Effector memory CD8-positive, alpha-beta T cell (primary cell): ENCODE measurements at regions not wholly inside any gene's neighbourhood (a gene's known extent, or its start where the extent isn't known, plus 50 kb on each side); places are given as distances from the start of the nearest gene placed in this dataset.

ENCODE experiments used
- ATAC-seq: fragments of 150-1000 bp; cut with Tn5 transposase; replicated peaks from 2 replicates; pipeline ENCODE4 v1.10.0; 2021; ENCODE audit warnings: mild to moderate bottlenecking, moderate library complexity
- DNase-seq, 3 experiments: peaks; one replicate each; pipeline ENCODE4 v3.0.0; 2021
- H3K27ac Mint-ChIP-seq, 2 donors: one replicate each; pipeline ENCODE4 v1.8.0; 2022; ENCODE audit warnings: mild to moderate bottlenecking in 2 of 2, mixed read lengths in 2 of 2, moderate library complexity in 2 of 2
- H3K27me3 Mint-ChIP-seq, 2 donors: one replicate each; pipeline ENCODE4 v1.8.0; 2022; ENCODE audit warnings: mixed read lengths in 2 of 2
- H3K36me3 Mint-ChIP-seq: one replicate; pipeline ENCODE4 v1.8.0; 2022; ENCODE audit warnings: mild to moderate bottlenecking, moderate library complexity, mixed read lengths; ENCODE audit not compliant: insufficient read depth
- H3K4me1 Mint-ChIP-seq, 2 donors: one replicate each; pipeline ENCODE4 v1.8.0; 2022; ENCODE audit warnings: low read depth in 2 of 2, mixed read lengths in 2 of 2
- H3K4me3 Mint-ChIP-seq, 2 donors: one replicate each; pipeline ENCODE4 v1.8.0; 2022; ENCODE audit warnings: mild to moderate bottlenecking in 2 of 2, mixed read lengths in 2 of 2, moderate library complexity in 2 of 2
- H3K9me3 Mint-ChIP-seq, 2 donors: one replicate each; pipeline ENCODE4 v1.8.0; 2022; ENCODE audit warnings: mixed read lengths in 2 of 2

DNA sequence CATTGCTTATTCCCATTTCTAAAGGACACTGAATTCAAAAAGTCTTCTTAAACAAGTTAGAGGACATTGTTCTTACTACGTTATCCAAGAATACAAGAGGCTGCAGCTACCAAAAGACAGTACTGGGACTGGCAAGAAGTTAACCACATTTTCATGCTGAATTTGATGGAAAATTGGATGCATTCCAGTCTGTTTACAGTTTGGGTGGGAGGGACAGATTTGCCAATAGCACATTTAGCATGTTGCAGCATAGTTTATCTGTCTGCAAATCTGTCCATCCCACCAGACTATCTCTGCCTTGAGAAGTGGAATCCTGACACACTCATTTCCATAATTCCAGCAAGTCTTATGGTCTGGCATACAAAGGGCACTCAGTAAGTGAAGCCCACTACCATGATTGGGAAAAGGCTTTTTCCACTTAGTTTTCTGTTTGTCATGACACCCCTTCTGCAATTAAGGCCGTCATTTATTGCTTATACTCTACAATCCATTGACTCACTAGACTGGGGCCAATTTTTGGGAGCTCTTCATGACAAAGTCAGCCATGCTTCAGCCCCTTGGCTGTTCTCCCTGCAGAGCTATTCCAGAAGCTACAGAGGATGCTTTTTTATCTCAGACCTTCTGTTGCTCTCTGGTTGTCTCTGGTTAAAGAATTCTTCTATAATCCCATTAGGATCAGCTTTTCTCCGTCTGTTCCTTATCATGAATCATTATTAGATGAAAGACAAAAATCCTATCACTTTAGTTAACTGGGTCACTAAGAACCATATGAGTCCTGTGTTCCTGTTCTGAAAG, 355.8 kb upstream of the PTBP2 start:
- DNase-seq = no peak
- Mint-ChIP-seq H3K4me1 (no peaks in the 10 kb centered on the region), H3K4me3 (no peak overlapping the region), H3K27me3 (no peaks in the 10 kb centered on the region), H3K9me3 (peaks cover 0 to 7% of the 10 kb centered on the region in 2 donors), H3K27ac (no peak overlapping the region), H3K36me3 (no peaks in the 10 kb centered on the region)
- ATAC-seq = no peak

DNA sequence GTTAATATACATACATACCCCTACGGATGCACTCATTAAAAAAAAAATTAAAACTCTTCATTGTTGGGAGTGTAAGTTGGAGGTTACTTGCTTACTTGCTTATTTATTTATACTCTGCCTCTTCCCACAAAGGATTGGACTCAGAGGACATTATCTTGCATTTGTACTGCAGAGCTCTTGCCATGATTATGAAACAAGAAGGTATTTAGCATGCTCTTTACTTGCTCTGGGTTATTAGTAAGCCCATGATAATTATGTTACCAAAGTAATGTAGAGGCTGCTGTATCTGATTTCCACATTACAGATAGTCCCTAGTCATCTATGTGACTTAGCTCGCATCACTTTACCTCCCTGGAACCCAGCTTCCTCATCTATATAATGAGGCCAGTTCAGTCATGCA, 355.1 kb upstream of the PTBP2 start:
- Mint-ChIP-seq H3K4me3 (no peak overlapping the region), H3K36me3 (no peaks in the 10 kb centered on the region), H3K27ac (no peak overlapping the region), H3K4me1 (no peaks in the 10 kb centered on the region), H3K27me3 (no peaks in the 10 kb centered on the region), H3K9me3 (peaks cover 0 to 4% of the 10 kb centered on the region in 2 donors)
- DNase-seq (no peak), ATAC-seq (no peak)

DNA sequence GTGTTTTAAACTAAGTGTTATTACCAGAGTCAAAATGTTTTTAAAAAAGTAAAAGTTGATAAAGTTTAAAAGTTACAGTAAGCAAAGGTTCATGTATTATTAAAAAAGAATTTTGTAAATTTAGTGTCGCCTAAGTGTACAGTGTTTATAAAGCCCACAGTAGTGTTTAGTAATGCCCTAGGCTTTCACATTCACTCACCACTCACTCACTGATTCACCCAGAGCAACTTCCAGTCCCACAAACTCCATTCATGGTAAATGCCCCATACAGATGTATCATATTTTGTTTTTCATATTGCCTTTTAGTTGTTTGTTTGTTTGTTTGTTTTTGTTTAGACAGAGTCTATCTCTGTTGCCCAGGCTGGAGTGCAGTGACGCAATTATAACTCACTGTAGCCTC, 353.8 kb upstream of the PTBP2 start:
- Mint-ChIP-seq H3K27me3 (no peaks in the 10 kb centered on the region), H3K36me3 (no peaks in the 10 kb centered on the region), H3K9me3 (peaks cover 0 to 2% of the 10 kb centered on the region in 2 donors), H3K27ac (no peak overlapping the region), H3K4me1 (no peaks in the 10 kb centered on the region), H3K4me3 (no peak overlapping the region)
- ATAC-seq (no peak), DNase-seq (no peak)

DNA sequence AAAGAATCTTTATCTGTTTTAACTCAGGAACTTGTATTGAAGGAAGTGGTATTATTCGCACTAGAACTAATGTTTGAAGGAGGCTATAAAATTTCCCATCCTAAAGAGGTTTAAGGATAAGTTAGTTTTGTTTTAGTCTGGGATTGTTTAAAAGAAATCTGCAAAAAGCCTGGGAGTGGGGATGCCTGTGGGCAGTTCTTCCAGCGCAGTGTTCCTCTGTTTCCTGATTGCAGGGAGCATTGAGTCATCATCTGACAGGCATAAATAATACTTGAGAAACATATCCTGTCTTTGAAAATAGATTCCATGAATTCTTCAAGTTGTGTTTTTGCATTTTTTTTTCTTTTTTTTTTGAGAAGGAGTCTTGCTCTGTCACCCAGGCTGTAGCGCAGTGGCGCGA, 350.8 kb upstream of the PTBP2 start:
- DNase-seq (no peak), ATAC-seq (no peak)
- H3K27me3 Mint-ChIP-seq = no peaks in the 10 kb centered on the region
- H3K4me3 Mint-ChIP-seq = no peak overlapping the region
- no peaks in the 10 kb centered on the region for H3K36me3 Mint-ChIP-seq
- H3K9me3 Mint-ChIP-seq = peaks cover 0 to 2% of the 10 kb centered on the region in 2 donors
- no peaks in the 10 kb centered on the region for H3K4me1 Mint-ChIP-seq
- no peak overlapping the region for H3K27ac Mint-ChIP-seq

DNA sequence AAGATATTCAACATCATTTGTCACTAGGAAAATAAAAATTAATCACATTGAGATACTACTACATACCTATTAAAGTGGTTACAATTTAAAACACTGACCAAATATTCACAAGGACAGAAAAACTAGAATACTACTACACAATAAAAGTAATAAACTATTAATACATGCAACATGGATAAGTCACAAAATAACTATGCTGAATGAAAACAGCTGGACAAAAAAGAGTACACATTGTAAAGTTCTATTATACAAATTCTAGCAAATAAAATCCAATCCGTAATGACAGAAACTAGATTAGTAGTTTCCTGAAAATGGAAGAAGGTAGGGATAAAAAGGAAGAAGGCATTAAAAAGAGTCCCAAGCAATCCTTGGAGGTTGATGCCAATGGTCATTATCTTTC, 348.7 kb upstream of the PTBP2 start:
- H3K4me3 Mint-ChIP-seq = no peak overlapping the region
- no peak for DNase-seq
- H3K27me3 Mint-ChIP-seq = no peaks in the 10 kb centered on the region
- no peak for ATAC-seq
- H3K27ac Mint-ChIP-seq = no peak overlapping the region
- no peaks in the 10 kb centered on the region for H3K4me1 Mint-ChIP-seq
- peaks cover 0 to 7% of the 10 kb centered on the region in 2 donors for H3K9me3 Mint-ChIP-seq
- no peaks in the 10 kb centered on the region for H3K36me3 Mint-ChIP-seq

DNA sequence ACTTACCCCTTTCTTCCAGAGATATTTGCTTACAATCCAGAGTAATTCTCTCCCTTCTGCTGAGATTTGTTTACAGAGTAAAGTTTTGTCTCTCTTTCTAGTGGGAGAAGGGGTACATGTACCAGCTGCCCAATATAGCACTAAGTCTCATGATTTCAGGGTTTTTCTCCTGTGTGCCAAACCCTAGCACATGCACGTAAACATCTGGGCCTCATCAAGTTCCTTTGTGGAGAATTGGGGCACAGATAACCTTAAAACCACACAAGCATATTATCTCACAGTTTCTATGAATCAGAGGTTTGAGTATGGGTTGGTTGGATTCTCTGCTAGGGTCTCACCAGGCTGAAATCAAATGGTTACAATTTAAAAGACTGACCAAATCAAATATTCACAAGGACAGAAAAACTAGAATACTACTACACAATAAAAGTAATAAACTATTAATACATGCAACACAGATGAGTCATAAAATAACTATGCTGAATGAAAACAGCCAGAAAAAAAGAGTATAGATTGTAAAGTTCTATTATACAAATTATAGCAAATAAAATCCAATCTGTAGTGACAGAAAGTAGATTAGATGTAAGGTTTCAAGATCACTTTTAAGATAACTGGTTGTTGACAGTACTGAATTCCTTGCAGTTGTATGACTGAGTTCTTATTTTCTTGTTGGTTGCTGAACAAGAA, 347.4 kb upstream of the PTBP2 start:
- no peaks in the 10 kb centered on the region for H3K36me3 Mint-ChIP-seq
- ATAC-seq (no peak), DNase-seq (no peak)
- H3K4me1 Mint-ChIP-seq = no peaks in the 10 kb centered on the region
- H3K27me3 Mint-ChIP-seq = no peaks in the 10 kb centered on the region
- no peak overlapping the region for H3K4me3 Mint-ChIP-seq
- peaks cover 0 to 7% of the 10 kb centered on the region in 2 donors for H3K9me3 Mint-ChIP-seq
- H3K27ac Mint-ChIP-seq = no peak overlapping the region

DNA sequence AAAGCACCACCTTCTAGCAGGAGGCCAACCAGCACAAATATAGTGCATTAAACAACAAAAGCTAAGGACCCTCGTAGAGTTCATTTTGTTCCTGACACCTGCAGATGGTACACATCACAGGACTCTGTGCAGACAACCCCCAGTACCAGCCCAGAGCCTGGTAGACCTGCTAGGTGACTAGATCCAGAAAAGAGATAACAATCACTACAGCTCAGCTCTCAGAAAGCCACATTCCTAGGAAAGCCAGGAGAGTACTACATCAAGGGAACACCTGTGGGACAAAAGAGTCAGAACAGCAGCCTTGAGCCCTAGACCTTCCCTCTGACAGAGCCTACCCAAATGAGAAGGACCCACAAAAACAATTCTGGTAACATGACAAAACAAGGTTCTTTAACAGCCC, 344.7 kb upstream of the PTBP2 start:
- H3K36me3 Mint-ChIP-seq = no peaks in the 10 kb centered on the region
- H3K27me3 Mint-ChIP-seq = no peaks in the 10 kb centered on the region
- ATAC-seq (no peak), DNase-seq (no peak)
- peaks cover 0 to 7% of the 10 kb centered on the region in 2 donors for H3K9me3 Mint-ChIP-seq
- no peaks in the 10 kb centered on the region for H3K4me1 Mint-ChIP-seq
- H3K4me3 Mint-ChIP-seq = no peak overlapping the region
- no peak overlapping the region for H3K27ac Mint-ChIP-seq

DNA sequence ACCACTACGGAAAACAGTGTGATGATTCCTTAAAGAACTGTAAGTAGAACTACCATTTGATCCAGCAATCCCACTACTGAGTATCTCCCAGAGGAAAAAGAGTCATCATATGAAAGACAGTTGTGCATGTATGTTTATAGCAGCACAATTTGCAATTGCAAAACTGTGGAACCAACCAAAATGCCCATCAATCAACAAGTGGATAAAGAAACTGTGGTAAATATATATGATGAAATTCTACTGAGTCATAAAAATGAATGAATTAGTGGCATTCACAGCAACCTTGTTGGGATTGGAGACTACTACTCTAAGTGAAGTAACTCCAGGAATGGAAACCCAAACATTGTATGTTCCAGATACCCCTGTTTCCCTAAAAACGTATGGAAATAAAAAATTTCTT, 337.0 kb upstream of the PTBP2 start:
- Mint-ChIP-seq H3K9me3 (peaks cover 0 to 6% of the 10 kb centered on the region in 2 donors), H3K4me1 (no peaks in the 10 kb centered on the region), H3K27ac (no peak overlapping the region), H3K4me3 (no peak overlapping the region), H3K27me3 (no peaks in the 10 kb centered on the region), H3K36me3 (no peaks in the 10 kb centered on the region)
- ATAC-seq (no peak), DNase-seq (no peak)

DNA sequence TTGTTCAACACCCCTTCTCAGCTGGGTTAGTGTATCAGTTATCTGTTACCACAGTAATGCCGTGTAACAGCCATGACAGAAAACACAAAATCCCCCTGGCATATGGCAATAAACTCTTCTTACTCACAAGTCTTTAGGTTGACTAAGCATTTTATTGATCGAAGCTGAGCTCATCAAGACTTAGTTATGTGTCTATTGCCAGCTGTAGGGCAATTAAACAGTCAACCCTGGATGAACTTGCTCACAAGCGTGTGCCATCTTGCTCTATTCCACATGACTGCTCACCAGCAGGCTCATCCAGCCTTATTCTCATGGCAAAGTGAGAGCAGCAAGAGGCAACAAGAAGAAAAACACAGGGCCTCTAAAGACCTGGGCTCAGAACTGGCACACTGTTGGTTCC, 333.8 kb upstream of the PTBP2 start:
- no peaks in the 10 kb centered on the region for H3K4me1 Mint-ChIP-seq
- DNase-seq (no peak), ATAC-seq (no peak)
- H3K4me3 Mint-ChIP-seq = no peak overlapping the region
- no peaks in the 10 kb centered on the region for H3K36me3 Mint-ChIP-seq
- peaks cover 0 to 6% of the 10 kb centered on the region in 2 donors for H3K9me3 Mint-ChIP-seq
- no peak overlapping the region for H3K27ac Mint-ChIP-seq
- H3K27me3 Mint-ChIP-seq = no peaks in the 10 kb centered on the region

DNA sequence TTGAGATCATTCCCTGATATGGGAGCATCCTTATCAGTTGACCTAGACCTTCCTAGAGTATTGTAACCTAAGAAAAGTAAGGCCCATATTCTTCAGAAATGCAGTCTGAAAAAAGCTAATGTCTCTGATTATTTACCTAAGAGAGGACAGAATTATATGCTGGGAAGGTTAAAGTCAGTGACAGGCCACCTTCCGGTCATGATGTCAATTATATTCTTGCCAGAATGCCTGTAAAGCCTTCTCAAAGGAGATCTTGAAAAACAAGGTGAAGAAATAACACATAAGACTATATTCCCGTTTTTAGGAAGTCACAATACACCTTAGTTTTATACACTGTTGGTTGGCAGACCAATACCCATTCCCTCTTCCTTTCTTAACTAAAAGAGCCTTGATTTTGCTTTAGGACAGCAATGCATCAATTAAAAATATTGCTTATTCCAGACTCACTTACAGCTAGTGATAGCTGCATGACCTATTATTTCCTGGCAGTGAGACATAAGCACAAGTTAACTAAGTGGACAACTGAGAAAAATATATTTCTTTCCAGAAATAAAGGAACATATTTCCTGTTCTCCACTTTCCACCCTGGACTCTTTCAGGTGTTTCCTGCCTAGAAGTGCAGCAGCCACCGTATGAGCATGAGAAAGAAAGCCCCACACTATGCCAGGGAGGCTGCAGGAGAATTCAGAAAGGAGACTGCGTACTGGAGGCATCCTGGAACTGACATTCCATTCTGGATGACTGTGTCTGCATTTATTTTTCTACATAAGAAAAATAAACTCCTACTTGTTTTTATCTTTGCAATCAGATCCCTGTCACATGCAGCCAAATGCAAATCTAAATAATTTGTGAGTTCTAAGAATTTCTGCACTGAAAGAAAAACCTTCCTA, 332.9 kb upstream of the PTBP2 start:
- no peak overlapping the region for H3K4me3 Mint-ChIP-seq
- H3K4me1 Mint-ChIP-seq = no peaks in the 10 kb centered on the region
- H3K36me3 Mint-ChIP-seq = no peaks in the 10 kb centered on the region
- DNase-seq (no peak), ATAC-seq (no peak)
- no peak overlapping the region for H3K27ac Mint-ChIP-seq
- no peaks in the 10 kb centered on the region for H3K9me3 Mint-ChIP-seq
- no peaks in the 10 kb centered on the region for H3K27me3 Mint-ChIP-seq

DNA sequence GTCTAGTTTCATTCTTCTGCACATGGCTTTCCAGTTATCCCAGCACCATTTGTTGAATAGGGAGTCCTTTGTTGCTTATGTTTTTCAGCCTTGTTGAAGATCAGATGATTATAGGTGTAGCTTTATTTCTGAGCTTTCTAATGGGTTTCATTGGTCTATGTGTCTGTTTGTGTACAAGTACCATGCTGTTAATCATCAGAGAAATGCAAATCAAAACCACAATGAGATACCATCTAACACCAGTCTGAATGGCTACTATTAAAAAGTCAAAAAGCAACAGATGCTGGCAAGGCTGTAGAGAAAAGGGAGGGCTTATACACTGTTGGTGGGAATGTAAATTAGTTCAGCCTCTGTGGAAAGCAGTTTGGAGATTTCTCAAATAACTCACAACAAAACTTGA, 321.5 kb upstream of the PTBP2 start:
- Mint-ChIP-seq H3K4me3 (no peak overlapping the region), H3K27ac (no peak overlapping the region), H3K36me3 (no peaks in the 10 kb centered on the region), H3K27me3 (no peaks in the 10 kb centered on the region), H3K9me3 (peaks cover 0 to 6% of the 10 kb centered on the region in 2 donors), H3K4me1 (no peaks in the 10 kb centered on the region)
- ATAC-seq (no peak), DNase-seq (no peak)

DNA sequence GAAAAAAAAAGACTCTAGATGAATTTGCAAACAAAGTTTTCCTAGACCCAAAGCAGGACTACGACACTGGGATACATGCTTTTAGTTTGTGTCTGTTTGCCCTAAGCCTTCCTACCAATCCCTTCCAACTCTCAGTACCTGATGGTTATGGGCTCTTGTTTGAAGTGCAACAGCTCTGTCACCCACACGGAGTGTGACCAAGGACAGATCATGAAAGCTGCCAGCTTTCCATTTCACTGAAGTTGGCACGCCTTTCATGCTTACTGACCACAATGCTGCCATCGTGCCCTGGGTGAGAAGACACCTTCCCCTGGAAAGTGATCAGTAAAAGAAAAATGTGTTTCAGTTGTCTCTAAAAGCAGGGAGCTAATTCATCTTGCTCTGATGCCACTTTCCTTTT, 312.5 kb upstream of the PTBP2 start:
- DNase-seq = no peak
- Mint-ChIP-seq H3K4me3 (no peak overlapping the region), H3K27me3 (no peaks in the 10 kb centered on the region), H3K36me3 (no peaks in the 10 kb centered on the region), H3K4me1 (no peaks in the 10 kb centered on the region), H3K9me3 (peaks cover 7 to 10% of the 10 kb centered on the region in 2 donors), H3K27ac (no peak overlapping the region)
- no peak for ATAC-seq

DNA sequence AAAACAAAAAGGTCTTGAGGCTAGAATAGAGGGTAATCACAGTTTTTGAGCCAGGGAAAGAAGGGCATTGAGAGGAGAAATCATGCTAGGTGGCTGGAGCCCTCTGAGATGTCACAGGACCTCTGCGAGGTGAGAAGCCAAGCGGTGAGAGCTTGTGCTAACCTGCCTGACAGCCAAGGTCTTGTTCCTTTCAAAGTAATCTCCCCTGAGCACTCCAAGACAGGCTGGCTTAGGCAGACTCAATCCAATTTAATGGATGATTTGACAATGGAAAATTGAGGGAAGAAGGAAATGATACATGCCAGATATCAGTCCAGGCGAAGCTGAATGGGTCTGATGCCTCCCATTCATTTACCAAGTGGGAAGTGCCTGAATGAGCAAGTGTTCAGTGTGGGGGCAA, 311.9 kb upstream of the PTBP2 start:
- Mint-ChIP-seq H3K9me3 (peaks cover 7 to 10% of the 10 kb centered on the region in 2 donors), H3K4me3 (no peak overlapping the region), H3K36me3 (peaks cover 3% of the 10 kb centered on the region), H3K27ac (no peak overlapping the region), H3K4me1 (no peaks in the 10 kb centered on the region), H3K27me3 (no peaks in the 10 kb centered on the region)
- ATAC-seq = no peak
- no peak for DNase-seq
